WTC11 (cell line): ENCODE measurements at regions not wholly inside any gene's neighbourhood (a gene's known extent, or its start where the extent isn't known, plus 50 kb on each side); places are given as distances from the start of the nearest gene placed in this dataset.

Source experiments
- ATAC-seq: fragments of 200-7000 bp; cut with Tn5 transposase; 2 replicates; pipeline ENCODE4 v1.10.0; 2021; ENCODE audit warnings: mild to moderate bottlenecking, moderate library complexity
- CTCF ChIA-PET: fragments of 300-600 bp; sonication (Branson Sonifier 250); formaldehyde crosslinking; loops from one replicate; lab custom pipeline; 2021; ENCODE audit warnings: antibody characterized with exemption; lab: Charles Lee
- POLR2A ChIA-PET: fragments of 350-600 bp; sonication (Branson Sonifier 250); formaldehyde crosslinking; loops from one replicate; lab custom pipeline; 2021; ENCODE audit warnings: antibody characterized with exemption; lab: Charles Lee
- DNase-seq: peaks from one replicate; pipeline ENCODE4 v3.0.0; 2021; ENCODE audit warnings: low spot score
- H3K27ac Mint-ChIP-seq: 2 replicates; pipeline ENCODE4 v1.8.0; 2021; ENCODE audit warnings: mixed read lengths
- H3K27me3 Mint-ChIP-seq: 2 replicates; pipeline ENCODE4 v1.8.0; 2021; ENCODE audit warnings: low read depth, mild to moderate bottlenecking, moderate library complexity, mixed read lengths
- H3K36me3 Mint-ChIP-seq: 2 replicates; pipeline ENCODE4 v1.8.0; 2021; ENCODE audit warnings: mixed read lengths
- H3K4me1 Mint-ChIP-seq: 2 replicates; pipeline ENCODE4 v1.8.0; 2022; ENCODE audit warnings: mixed read lengths
- H3K4me3 Mint-ChIP-seq: 2 replicates; pipeline ENCODE4 v1.8.0; 2021; ENCODE audit warnings: mild to moderate bottlenecking, moderate library complexity, mixed read lengths
- H3K9me3 Mint-ChIP-seq: 2 replicates; pipeline ENCODE4 v1.8.0; 2021; ENCODE audit warnings: mixed read lengths
- ATF2 ChIP-seq: sonication (generic); formaldehyde crosslinking; IDR thresholded peaks from 2 replicates; pipeline ENCODE4 v1.8.1; 2022; ENCODE audit warnings: low read depth, missing genetic modification reagents, borderline replicate concordance
- ATF6 ChIP-seq: sonication (generic); formaldehyde crosslinking; IDR thresholded peaks from 2 replicates; pipeline ENCODE4 v1.8.1; 2023; ENCODE audit warnings: mild to moderate bottlenecking, missing genetic modification reagents
- CBFB ChIP-seq: sonication (generic); formaldehyde crosslinking; IDR thresholded peaks from 2 replicates; pipeline ENCODE4 v1.8.1; 2022; ENCODE audit warnings: mild to moderate bottlenecking, low read depth, missing genetic modification reagents
- CTCF ChIP-seq: fragments of 200-600 bp; IDR thresholded peaks from 2 replicates; pipeline ENCODE4 v1.8.0; 2022; ENCODE audit warnings: antibody characterized with exemption
- E2F5 ChIP-seq: sonication (generic); formaldehyde crosslinking; IDR thresholded peaks from 2 replicates; pipeline ENCODE4 v1.8.1; 2022; ENCODE audit warnings: mild to moderate bottlenecking, moderate library complexity, missing genetic modification reagents
- ELF4 ChIP-seq: sonication (generic); formaldehyde crosslinking; IDR thresholded peaks from 2 replicates; pipeline ENCODE4 v1.8.1; 2022; ENCODE audit warnings: low read depth, mild to moderate bottlenecking, moderate library complexity, missing genetic modification reagents
- EMX1 ChIP-seq: fragments of 250-450 bp; sonication (Bioruptor Pico); IDR thresholded peaks from 2 replicates; pipeline ENCODE4 v1.8.0; 2021; ENCODE audit warnings: mild to moderate bottlenecking
- ESRRA ChIP-seq: sonication (generic); formaldehyde crosslinking; IDR thresholded peaks from 2 replicates; pipeline ENCODE4 v1.8.1; 2022; ENCODE audit warnings: mild to moderate bottlenecking, missing genetic modification reagents, borderline replicate concordance
- FOXJ3 ChIP-seq: sonication (generic); formaldehyde crosslinking; IDR thresholded peaks from 2 replicates; pipeline ENCODE4 v1.9.0; 2021; ENCODE audit warnings: missing genetic modification reagents, mild to moderate bottlenecking, borderline replicate concordance
- FOXP4 ChIP-seq: sonication (generic); formaldehyde crosslinking; IDR thresholded peaks from 2 replicates; pipeline ENCODE4 v1.8.0; 2022; ENCODE audit warnings: mild to moderate bottlenecking, missing genetic modification reagents
- IRF1 ChIP-seq: sonication (generic); formaldehyde crosslinking; IDR thresholded peaks from 2 replicates; pipeline ENCODE4 v1.8.0; 2023; ENCODE audit warnings: missing genetic modification reagents
- JAZF1 ChIP-seq: fragments of 250-450 bp; sonication (Bioruptor Pico); IDR thresholded peaks from 2 replicates; pipeline ENCODE4 v1.9.0; 2021; ENCODE audit warnings: moderate library complexity, mild to moderate bottlenecking, inconsistent platforms
- JUN ChIP-seq: sonication (generic); formaldehyde crosslinking; IDR thresholded peaks from 2 replicates; pipeline ENCODE4 v1.8.0; 2023; ENCODE audit warnings: mild to moderate bottlenecking, missing genetic modification reagents
- MLX ChIP-seq: sonication (generic); formaldehyde crosslinking; IDR thresholded peaks from 2 replicates; pipeline ENCODE4 v1.8.1; 2023; ENCODE audit warnings: mild to moderate bottlenecking, missing genetic modification reagents, moderate library complexity
- MXD4 ChIP-seq: fragments of 250-450 bp; sonication (Bioruptor Pico); IDR thresholded peaks from 2 replicates; pipeline ENCODE4 v1.8.0; 2021; ENCODE audit warnings: mild to moderate bottlenecking, moderate library complexity, borderline replicate concordance
- NFYB ChIP-seq: sonication (generic); formaldehyde crosslinking; conservative IDR thresholded peaks from 2 replicates; pipeline ENCODE4 v1.8.0; 2022; ENCODE audit warnings: low read depth, missing genetic modification reagents
- RORB ChIP-seq: fragments of 250-450 bp; sonication (Bioruptor Pico); IDR thresholded peaks from 2 replicates; pipeline ENCODE4 v1.9.0; 2021; ENCODE audit warnings: mild to moderate bottlenecking
- STAT6 ChIP-seq: sonication (generic); formaldehyde crosslinking; conservative IDR thresholded peaks from 2 replicates; pipeline ENCODE4 v1.8.1; 2023; ENCODE audit warnings: mild to moderate bottlenecking, low read depth, missing genetic modification reagents, moderate library complexity
- ZBTB43 ChIP-seq: sonication (generic); formaldehyde crosslinking; IDR thresholded peaks from 2 replicates; pipeline ENCODE4 v1.8.1; 2023; ENCODE audit warnings: mild to moderate bottlenecking, missing genetic modification reagents
- ZNF138 ChIP-seq: sonication (generic); formaldehyde crosslinking; conservative IDR thresholded peaks from 2 replicates; pipeline ENCODE4 v1.8.1; 2022; ENCODE audit warnings: mild to moderate bottlenecking, moderate library complexity, missing genetic modification reagents
- ZNF232 ChIP-seq: sonication (generic); formaldehyde crosslinking; IDR thresholded peaks from 2 replicates; pipeline ENCODE4 v1.8.0; 2022; ENCODE audit warnings: mild to moderate bottlenecking, missing genetic modification reagents
- ZNF263 ChIP-seq: sonication (generic); formaldehyde crosslinking; IDR thresholded peaks from 2 replicates; pipeline ENCODE4 v1.8.1; 2022; ENCODE audit warnings: low read depth, mild to moderate bottlenecking, moderate library complexity, missing genetic modification reagents

- no peak for TF ChIP-seq STAT6 (CRISPR knock-in tag)
- TF ChIP-seq FOXJ3 (CRISPR knock-in tag) = no peak
- TF ChIP-seq ELF4 = no peak
- TF ChIP-seq ESRRA (CRISPR knock-in tag) = no peak
- TF ChIP-seq CBFB = no peak
- TF ChIP-seq, all 79 proteins: peak for 0
These were observed 963.8 kb upstream of the B3GALT2 start (continued) for GRCh38 chr1:194150242-194150641.

GRCh38 chr1:194133152-194133551 lies 946.7 kb upstream of the B3GALT2 start:
- no peak for DNase-seq
- TF ChIP-seq EMX1 (CRISPR knock-in tag) (no peak), NFYB (CRISPR knock-in tag) (no peak), IRF1 (CRISPR knock-in tag) (no peak), ATF2 (CRISPR knock-in tag) (no peak), MLX (CRISPR knock-in tag) (no peak), CBFB (no peak), FOXP4 (CRISPR knock-in tag) (no peak), JUN (CRISPR knock-in tag) (no peak), ZBTB43 (CRISPR knock-in tag) (no peak), ZNF263 (CRISPR knock-in tag) (no peak), MXD4 (no peak), ATF6 (CRISPR knock-in tag) (no peak), CTCF (no peak), ZNF138 (CRISPR knock-in tag) (no peak), ZNF232 (no peak), JAZF1 (CRISPR knock-in tag) (no peak), E2F5 (CRISPR knock-in tag) (no peak), RORB (CRISPR knock-in tag) (no peak)
- Mint-ChIP-seq H3K27me3 (no peaks in the 10 kb centered on the region), H3K4me3 (no peak overlapping the region), H3K27ac (no peak overlapping the region), H3K4me1 (no peaks in the 10 kb centered on the region), H3K36me3 (no peaks in the 10 kb centered on the region), H3K9me3 (no peaks in the 10 kb centered on the region)
- ChIA-PET CTCF (no interaction called here), POLR2A (interaction anchor here (0.7 kb wide), 1 partner anchor 83 kb away, joined by 3 read pairs; no protein-coding TSS in a partner anchor)
- no peak for ATAC-seq
